T-helper 1 cell treated with Interleukin-12 subunit alpha and Interleukin-12 subunit beta and Interleukin-4 antibody, amounts not matched to agents 30 μg/mL and 1 μg/mL, for 36 hours (primary cell): ENCODE measurements at regions not wholly inside any gene's neighbourhood (a gene's known extent, or its start where the extent isn't known, plus 50 kb on each side); places are given as distances from the start of the nearest gene placed in this dataset.

Source experiments
- H3K27ac Mint-ChIP-seq: one replicate; pipeline ENCODE4 v1.8.0; 2021; ENCODE audit warnings: mild to moderate bottlenecking, mixed read lengths
- H3K27me3 Mint-ChIP-seq: one replicate; pipeline ENCODE4 v1.8.0; 2021; ENCODE audit warnings: low read depth, mixed read lengths
- H3K36me3 Mint-ChIP-seq: one replicate; pipeline ENCODE4 v1.8.0; 2021; ENCODE audit warnings: low read depth, mixed read lengths
- H3K4me1 Mint-ChIP-seq: one replicate; pipeline ENCODE4 v1.8.0; 2021; ENCODE audit warnings: low read depth, mixed read lengths
- H3K4me3 Mint-ChIP-seq: one replicate; pipeline ENCODE4 v1.8.0; 2021; ENCODE audit warnings: mild to moderate bottlenecking, moderate library complexity, mixed read lengths
- H3K9me3 Mint-ChIP-seq: one replicate; pipeline ENCODE4 v1.8.0; 2021; ENCODE audit warnings: mixed read lengths

GRCh38 chr10:108249940-108250339 is 1085.4 kb upstream of the SORCS1 start:
- Mint-ChIP-seq H3K4me1 (no peaks in the 10 kb centered on the region), H3K36me3 (no peaks in the 10 kb centered on the region)

GRCh38 chr10:108244443-108245228 is 1080.1 kb upstream of the SORCS1 start:
- peaks cover 22% of the 10 kb centered on the region for H3K9me3 Mint-ChIP-seq
- no peak overlapping the region for H3K27ac Mint-ChIP-seq
- H3K4me1 Mint-ChIP-seq = no peaks in the 10 kb centered on the region
- H3K36me3 Mint-ChIP-seq = no peaks in the 10 kb centered on the region
- H3K4me3 Mint-ChIP-seq = no peak overlapping the region
- H3K27me3 Mint-ChIP-seq = no peaks in the 10 kb centered on the region

More at GRCh38 chr10:108249940-108250339, 1085.4 kb upstream of the SORCS1 start:
- H3K27ac Mint-ChIP-seq = no peak overlapping the region
- H3K9me3 Mint-ChIP-seq = peaks cover 18% of the 10 kb centered on the region
- no peak overlapping the region for H3K4me3 Mint-ChIP-seq
- no peaks in the 10 kb centered on the region for H3K27me3 Mint-ChIP-seq

- Mint-ChIP-seq H3K27ac (no peak overlapping the region), H3K9me3 (peaks cover 9% of the 10 kb centered on the region), H3K27me3 (no peaks in the 10 kb centered on the region), H3K4me3 (no peak overlapping the region), H3K36me3 (no peaks in the 10 kb centered on the region), H3K4me1 (no peaks in the 10 kb centered on the region)
Observed at GRCh38 chr10:108241166-108241565, 1076.7 kb upstream of the SORCS1 start.

- Mint-ChIP-seq H3K27ac (no peak overlapping the region), H3K4me1 (no peaks in the 10 kb centered on the region), H3K9me3 (peaks cover 5% of the 10 kb centered on the region), H3K27me3 (no peaks in the 10 kb centered on the region), H3K4me3 (no peak overlapping the region), H3K36me3 (no peaks in the 10 kb centered on the region)
Observed at GRCh38 chr10:108238261-108238660, 1073.8 kb upstream of the SORCS1 start.

- Mint-ChIP-seq H3K4me3 (no peak overlapping the region), H3K4me1 (no peaks in the 10 kb centered on the region), H3K9me3 (peaks cover 4% of the 10 kb centered on the region), H3K36me3 (no peaks in the 10 kb centered on the region), H3K27ac (no peak overlapping the region), H3K27me3 (no peaks in the 10 kb centered on the region)
Observed at GRCh38 chr10:108230478-108231170, 1066.1 kb upstream of the SORCS1 start.

GRCh38 chr10:108208732-108209131 is 1044.2 kb upstream of the SORCS1 start:
- H3K36me3 Mint-ChIP-seq = no peaks in the 10 kb centered on the region
- no peaks in the 10 kb centered on the region for H3K4me1 Mint-ChIP-seq
- peaks cover 9% of the 10 kb centered on the region for H3K9me3 Mint-ChIP-seq
- H3K4me3 Mint-ChIP-seq = no peak overlapping the region
- no peak overlapping the region for H3K27ac Mint-ChIP-seq
- H3K27me3 Mint-ChIP-seq = no peaks in the 10 kb centered on the region

- Mint-ChIP-seq H3K9me3 (peaks cover 9% of the 10 kb centered on the region), H3K36me3 (no peaks in the 10 kb centered on the region), H3K4me1 (no peaks in the 10 kb centered on the region), H3K27me3 (no peaks in the 10 kb centered on the region), H3K27ac (no peak overlapping the region), H3K4me3 (no peak overlapping the region)
Observed at GRCh38 chr10:108208038-108208437, 1043.5 kb upstream of the SORCS1 start.

GRCh38 chr10:108204528-108205305 is 1040.2 kb upstream of the SORCS1 start:
- no peaks in the 10 kb centered on the region for H3K27me3 Mint-ChIP-seq
- H3K27ac Mint-ChIP-seq = no peak overlapping the region
- peaks cover 6% of the 10 kb centered on the region for H3K9me3 Mint-ChIP-seq
- no peaks in the 10 kb centered on the region for H3K4me1 Mint-ChIP-seq
- no peaks in the 10 kb centered on the region for H3K36me3 Mint-ChIP-seq
- H3K4me3 Mint-ChIP-seq = no peak overlapping the region

- Mint-ChIP-seq H3K9me3 (peaks cover 6% of the 10 kb centered on the region), H3K27ac (no peak overlapping the region), H3K4me3 (no peak overlapping the region), H3K4me1 (no peaks in the 10 kb centered on the region), H3K36me3 (no peaks in the 10 kb centered on the region), H3K27me3 (no peaks in the 10 kb centered on the region)
Observed at GRCh38 chr10:108203905-108204527, 1039.5 kb upstream of the SORCS1 start.

GRCh38 chr10:108187408-108188012 is 1023.0 kb upstream of the SORCS1 start:
- Mint-ChIP-seq H3K4me1 (no peaks in the 10 kb centered on the region), H3K9me3 (peaks cover 17% of the 10 kb centered on the region)

GRCh38 chr10:108184114-108184513 is 1019.6 kb upstream of the SORCS1 start:
- Mint-ChIP-seq H3K36me3 (no peaks in the 10 kb centered on the region), H3K4me3 (no peak overlapping the region), H3K27ac (no peak overlapping the region), H3K4me1 (no peaks in the 10 kb centered on the region), H3K27me3 (no peaks in the 10 kb centered on the region), H3K9me3 (peaks cover 15% of the 10 kb centered on the region)

More at GRCh38 chr10:108187408-108188012, 1023.0 kb upstream of the SORCS1 start:
- Mint-ChIP-seq H3K36me3 (no peaks in the 10 kb centered on the region), H3K4me3 (no peak overlapping the region), H3K27ac (no peak overlapping the region), H3K27me3 (no peaks in the 10 kb centered on the region)

- no peak overlapping the region for H3K4me3 Mint-ChIP-seq
- no peaks in the 10 kb centered on the region for H3K4me1 Mint-ChIP-seq
- peaks cover 7% of the 10 kb centered on the region for H3K9me3 Mint-ChIP-seq
- H3K27me3 Mint-ChIP-seq = no peaks in the 10 kb centered on the region
- no peaks in the 10 kb centered on the region for H3K36me3 Mint-ChIP-seq
- no peak overlapping the region for H3K27ac Mint-ChIP-seq
Observed at GRCh38 chr10:108180878-108181277, 1016.4 kb upstream of the SORCS1 start.

- Mint-ChIP-seq H3K36me3 (no peaks in the 10 kb centered on the region), H3K4me1 (no peaks in the 10 kb centered on the region), H3K27me3 (no peaks in the 10 kb centered on the region), H3K9me3 (peaks cover 3% of the 10 kb centered on the region), H3K4me3 (no peak overlapping the region), H3K27ac (no peak overlapping the region)
Observed at GRCh38 chr10:108169846-108170245, 1005.3 kb upstream of the SORCS1 start.

- Mint-ChIP-seq H3K9me3 (peaks cover 3% of the 10 kb centered on the region), H3K27ac (no peak overlapping the region), H3K4me1 (no peaks in the 10 kb centered on the region), H3K36me3 (no peaks in the 10 kb centered on the region), H3K4me3 (no peak overlapping the region), H3K27me3 (no peaks in the 10 kb centered on the region)
Observed at GRCh38 chr10:108167766-108168165, 1003.3 kb upstream of the SORCS1 start.
